ENCODE measurements at regions not wholly inside any gene's neighbourhood (a gene's known extent, or its start where the extent isn't known, plus 50 kb on each side); places are given as distances from the start of the nearest gene placed in this dataset.

DNA sequence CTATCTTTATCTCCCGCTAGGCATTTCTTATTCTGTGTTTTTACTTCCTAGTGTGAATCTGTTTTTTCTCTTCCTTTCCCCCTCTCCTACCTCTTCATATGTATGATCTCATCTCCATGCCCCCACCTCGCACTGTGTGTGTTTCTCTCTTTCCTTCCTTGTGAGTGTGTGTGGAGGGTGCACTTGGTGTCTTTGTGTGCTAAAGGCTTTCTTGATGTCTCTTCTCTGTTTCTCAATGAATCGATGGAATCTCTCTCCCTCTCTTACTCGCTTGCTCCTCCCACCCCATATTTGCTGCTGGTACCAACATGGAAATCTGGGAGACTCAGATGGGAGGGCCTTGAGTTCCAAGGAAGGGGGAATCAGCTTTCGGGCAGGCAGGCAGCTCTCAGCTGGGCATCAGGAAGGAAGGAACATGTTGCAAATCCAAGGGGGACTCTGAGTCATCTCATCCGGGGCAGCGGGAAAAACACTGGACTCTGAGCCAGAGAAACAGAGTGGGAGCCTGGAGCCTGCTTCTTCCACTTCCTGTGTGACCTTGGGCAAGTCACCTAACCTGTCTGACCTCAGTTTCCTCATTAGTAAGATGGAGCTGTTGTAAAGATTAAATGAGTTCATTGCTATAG is 147.5 kb downstream of the PTPRU start:
- H3K4me3 ChIP-seq (ENCODE audit: low read length): no peak overlapping the region
- peak; percentile 11 for DNase-seq (ENCODE audit: low read depth)
- TF ChIP-seq, protein P1, sequence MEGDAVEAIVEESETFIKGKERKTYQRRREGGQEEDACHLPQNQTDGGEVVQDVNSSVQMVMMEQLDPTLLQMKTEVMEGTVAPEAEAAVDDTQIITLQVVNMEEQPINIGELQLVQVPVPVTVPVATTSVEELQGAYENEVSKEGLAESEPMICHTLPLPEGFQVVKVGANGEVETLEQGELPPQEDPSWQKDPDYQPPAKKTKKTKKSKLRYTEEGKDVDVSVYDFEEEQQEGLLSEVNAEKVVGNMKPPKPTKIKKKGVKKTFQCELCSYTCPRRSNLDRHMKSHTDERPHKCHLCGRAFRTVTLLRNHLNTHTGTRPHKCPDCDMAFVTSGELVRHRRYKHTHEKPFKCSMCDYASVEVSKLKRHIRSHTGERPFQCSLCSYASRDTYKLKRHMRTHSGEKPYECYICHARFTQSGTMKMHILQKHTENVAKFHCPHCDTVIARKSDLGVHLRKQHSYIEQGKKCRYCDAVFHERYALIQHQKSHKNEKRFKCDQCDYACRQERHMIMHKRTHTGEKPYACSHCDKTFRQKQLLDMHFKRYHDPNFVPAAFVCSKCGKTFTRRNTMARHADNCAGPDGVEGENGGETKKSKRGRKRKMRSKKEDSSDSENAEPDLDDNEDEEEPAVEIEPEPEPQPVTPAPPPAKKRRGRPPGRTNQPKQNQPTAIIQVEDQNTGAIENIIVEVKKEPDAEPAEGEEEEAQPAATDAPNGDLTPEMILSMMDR (IDR thresholded peaks at IDR 0.05; ENCODE audit: insufficient read depth, low read depth, low read length, missing control alignments): no peak

DNA sequence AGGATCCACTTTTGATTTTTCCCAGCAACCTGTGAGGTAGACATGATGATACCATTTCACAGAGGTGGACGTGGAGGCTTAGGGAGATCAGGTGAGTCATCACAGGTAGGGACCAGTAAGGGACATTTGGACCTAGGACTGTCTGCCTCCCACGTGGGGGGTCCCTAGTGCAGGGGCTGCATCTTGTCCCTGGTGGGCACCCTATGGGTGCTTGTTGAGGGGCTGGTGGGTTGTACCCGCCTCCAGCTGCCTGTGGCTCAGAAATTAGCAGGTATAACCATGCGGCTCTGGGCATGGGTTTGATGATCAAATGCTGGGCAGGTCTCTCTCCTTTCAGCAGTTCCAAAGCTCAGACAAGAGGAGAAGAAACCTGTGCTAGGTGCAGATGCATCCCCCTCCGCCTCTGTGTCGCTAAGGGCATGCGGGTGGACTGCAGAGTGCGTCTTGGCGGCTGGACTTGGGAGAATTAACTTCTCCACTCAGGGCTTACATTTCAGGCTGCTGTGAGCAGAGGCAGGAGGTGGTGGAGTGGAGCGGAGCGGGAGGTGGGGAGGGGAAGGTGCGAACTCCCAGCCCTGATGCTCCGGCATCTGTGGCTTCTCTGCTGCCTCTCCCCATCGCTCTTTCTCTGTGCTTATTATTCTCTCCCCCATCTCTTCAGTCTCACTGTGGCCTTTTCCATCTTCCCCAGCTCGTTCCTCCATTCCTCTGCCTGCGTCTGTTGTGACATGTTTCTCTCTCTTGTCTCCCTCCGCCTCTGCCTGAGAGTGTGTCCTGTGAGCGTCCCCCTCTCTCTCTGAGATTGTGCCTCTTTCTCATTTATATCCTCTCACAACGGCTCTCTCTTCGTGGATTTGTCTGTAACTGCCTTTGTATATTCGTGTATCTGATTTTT is 146.8 kb downstream of the PTPRU start:
- TF ChIP-seq, protein P1 (IDR thresholded peaks at IDR 0.05; ENCODE audit: insufficient read depth, low read depth, low read length, missing control alignments): no peak
- no peak for DNase-seq (ENCODE audit: low read depth)
- H3K4me3 ChIP-seq (ENCODE audit: low read length): no peak overlapping the region

DNA sequence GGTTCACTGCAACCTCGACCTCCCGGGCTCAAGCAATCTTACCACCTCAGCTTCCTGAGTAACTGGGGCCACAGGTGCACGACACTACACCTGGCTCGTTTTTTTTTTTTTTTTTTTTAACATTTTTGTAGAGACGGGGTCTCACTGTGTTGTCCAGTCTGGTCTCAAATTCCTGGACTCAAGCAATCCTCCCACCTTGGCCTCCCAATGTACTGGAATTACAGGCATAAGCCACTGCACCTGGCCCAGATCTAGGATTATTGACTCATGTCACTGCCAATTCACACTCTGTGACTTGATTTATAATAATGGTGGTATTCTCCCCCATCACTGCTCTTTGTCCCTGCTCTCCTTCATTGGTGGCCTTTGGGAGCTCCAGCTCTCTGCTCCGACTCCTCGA is 145.1 kb downstream of the PTPRU start:
- TF ChIP-seq, protein P1 (IDR thresholded peaks at IDR 0.05; ENCODE audit: insufficient read depth, low read depth, low read length, missing control alignments): no peak
- no peak for DNase-seq (ENCODE audit: low read depth)
- H3K4me3 ChIP-seq (ENCODE audit: low read length): no peak overlapping the region

DNA sequence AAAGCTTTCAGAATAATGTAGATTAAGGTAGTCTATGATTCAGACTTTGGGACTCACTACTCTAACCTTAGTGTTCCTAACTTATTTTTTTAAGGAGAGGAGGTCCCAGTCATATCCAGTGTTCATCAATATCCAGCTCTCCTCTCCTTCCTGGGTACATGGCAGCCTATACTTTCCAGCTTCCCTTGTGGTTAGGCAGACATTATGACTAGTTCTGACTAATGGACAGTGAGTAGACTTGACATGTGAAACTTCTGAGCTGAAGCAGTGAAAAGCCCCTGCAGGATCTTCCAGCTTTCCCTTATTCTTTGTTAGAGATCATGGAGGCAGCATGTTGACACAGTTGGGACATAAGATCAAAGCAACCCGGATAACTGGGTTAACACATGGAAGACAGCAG is 144.2 kb downstream of the PTPRU start:
- no peak overlapping the region for H3K4me3 ChIP-seq (ENCODE audit: low read length)
- peak; percentile 64 for DNase-seq (ENCODE audit: low read depth)
- TF ChIP-seq, protein P1 (IDR thresholded peaks at IDR 0.05; ENCODE audit: insufficient read depth, low read depth, low read length, missing control alignments): no peak

DNA sequence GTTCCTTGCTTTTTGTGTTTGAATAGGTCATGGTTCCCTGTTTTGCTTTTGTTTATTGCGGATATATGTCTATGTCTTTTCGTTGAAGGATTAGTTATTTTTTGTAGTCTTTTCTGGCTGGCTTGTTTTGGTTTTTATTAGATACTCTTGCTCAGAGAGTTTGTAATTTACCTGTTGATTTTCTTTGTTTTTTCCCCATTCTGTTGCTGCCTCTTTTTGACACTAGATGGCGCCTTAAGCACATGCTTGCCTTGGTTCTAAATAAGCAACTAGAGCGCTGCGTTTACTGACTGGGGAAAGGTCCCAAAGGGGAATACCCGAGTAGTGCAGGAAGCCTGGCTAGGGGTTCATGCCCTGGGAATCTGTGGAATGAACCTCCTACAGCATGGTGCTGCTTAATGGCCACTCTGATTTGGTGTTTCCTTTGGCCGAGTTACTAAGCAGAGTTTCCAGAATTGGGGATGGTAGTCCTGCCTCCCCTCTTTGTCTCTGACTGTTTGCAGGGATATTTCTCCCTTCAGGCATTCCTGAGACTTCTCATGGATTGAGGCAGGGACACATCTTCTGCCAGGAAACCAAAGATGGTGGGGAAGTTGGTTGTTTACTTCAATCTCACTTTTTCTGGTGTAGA is 143.2 kb downstream of the PTPRU start:
- TF ChIP-seq, protein P1 (IDR thresholded peaks at IDR 0.05; ENCODE audit: insufficient read depth, low read depth, low read length, missing control alignments): peak; percentile 72
- DNase-seq (ENCODE audit: low read depth): peak; percentile 45

More for the DNA sequence above, 143.2 kb downstream of the PTPRU start:
- H3K4me3 ChIP-seq (ENCODE audit: low read length): no peak overlapping the region

Measured in epithelial cell of esophagus (primary cell).